ENCODE measurements at regions not wholly inside any gene's neighbourhood (a gene's known extent, or its start where the extent isn't known, plus 50 kb on each side); places are given as distances from the start of the nearest gene placed in this dataset.

DNA sequence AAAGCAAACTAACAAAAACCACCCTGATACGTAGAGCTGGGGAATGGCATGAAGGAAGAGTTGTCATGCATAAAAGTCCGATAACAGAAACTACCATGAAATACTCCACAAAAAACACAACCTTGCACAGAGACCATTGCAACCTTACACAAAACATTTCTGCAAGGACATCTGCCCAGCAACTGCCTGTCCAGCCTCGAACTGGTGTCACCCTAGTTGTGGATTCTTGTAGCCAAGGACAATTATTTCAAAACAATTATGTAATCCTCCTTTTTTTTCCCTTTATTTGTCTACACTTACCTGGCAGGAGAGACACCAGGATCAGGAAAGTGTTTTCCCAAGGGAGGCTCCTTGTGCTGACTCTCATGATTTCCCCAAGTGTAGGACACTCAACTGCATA lies 232.5 kb upstream of the SYNDIG1 start (continued):
- TF ChIP-seq, protein P1, sequence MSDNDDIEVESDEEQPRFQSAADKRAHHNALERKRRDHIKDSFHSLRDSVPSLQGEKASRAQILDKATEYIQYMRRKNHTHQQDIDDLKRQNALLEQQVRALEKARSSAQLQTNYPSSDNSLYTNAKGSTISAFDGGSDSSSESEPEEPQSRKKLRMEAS (IDR thresholded peaks at IDR 0.05), result no peak
- no peak for TF ChIP-seq RAD21 (IDR thresholded peaks at IDR 0.05)

DNA sequence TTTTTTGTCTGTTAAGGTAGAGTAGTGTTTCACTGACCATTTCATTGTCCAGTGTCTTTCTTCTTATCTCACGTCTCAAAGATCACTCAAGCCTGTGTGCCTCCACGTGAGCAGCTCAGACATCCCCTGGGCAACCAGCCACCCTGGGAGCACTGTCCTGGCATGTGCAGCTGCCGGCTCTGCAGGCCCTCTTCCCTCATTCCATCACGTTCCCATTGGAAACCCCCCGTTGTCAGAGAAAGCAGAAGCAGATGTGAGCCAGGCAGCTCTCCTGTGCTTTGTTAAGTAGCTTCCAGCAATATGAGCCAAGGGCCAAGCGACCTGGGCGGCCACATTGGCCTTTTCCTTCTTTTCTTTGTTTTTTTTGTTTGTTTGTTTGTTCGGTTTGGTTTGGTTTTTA lies 233.2 kb upstream of the SYNDIG1 start:
- no peak for TF ChIP-seq TAF1 (conservative IDR thresholded peaks at IDR 0.05)
- no peak for TF ChIP-seq GABPA (IDR thresholded peaks at IDR 0.05 in 1 of 2, conservative IDR thresholded peaks at IDR 0.05 in 1 of 2)
- TF ChIP-seq, protein P2, sequence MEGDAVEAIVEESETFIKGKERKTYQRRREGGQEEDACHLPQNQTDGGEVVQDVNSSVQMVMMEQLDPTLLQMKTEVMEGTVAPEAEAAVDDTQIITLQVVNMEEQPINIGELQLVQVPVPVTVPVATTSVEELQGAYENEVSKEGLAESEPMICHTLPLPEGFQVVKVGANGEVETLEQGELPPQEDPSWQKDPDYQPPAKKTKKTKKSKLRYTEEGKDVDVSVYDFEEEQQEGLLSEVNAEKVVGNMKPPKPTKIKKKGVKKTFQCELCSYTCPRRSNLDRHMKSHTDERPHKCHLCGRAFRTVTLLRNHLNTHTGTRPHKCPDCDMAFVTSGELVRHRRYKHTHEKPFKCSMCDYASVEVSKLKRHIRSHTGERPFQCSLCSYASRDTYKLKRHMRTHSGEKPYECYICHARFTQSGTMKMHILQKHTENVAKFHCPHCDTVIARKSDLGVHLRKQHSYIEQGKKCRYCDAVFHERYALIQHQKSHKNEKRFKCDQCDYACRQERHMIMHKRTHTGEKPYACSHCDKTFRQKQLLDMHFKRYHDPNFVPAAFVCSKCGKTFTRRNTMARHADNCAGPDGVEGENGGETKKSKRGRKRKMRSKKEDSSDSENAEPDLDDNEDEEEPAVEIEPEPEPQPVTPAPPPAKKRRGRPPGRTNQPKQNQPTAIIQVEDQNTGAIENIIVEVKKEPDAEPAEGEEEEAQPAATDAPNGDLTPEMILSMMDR (IDR thresholded peaks at IDR 0.05; ENCODE audit: low read depth, low read length, missing input control), result no peak
- TF ChIP-seq FOXA1 (IDR thresholded peaks at IDR 0.05), result no peak
- TF ChIP-seq HNF4G (IDR thresholded peaks at IDR 0.05), result no peak
- no peak for TF ChIP-seq RXRA (IDR thresholded peaks at IDR 0.05)
- no peak for TF ChIP-seq EGR1 (IDR thresholded peaks at IDR 0.05; ENCODE audit: low read depth in 2 of 2)
- TF ChIP-seq FOXA2 (IDR thresholded peaks at IDR 0.05), result no peak
- no peak for TF ChIP-seq JUND (IDR thresholded peaks at IDR 0.05)
- TF ChIP-seq, protein P3, sequence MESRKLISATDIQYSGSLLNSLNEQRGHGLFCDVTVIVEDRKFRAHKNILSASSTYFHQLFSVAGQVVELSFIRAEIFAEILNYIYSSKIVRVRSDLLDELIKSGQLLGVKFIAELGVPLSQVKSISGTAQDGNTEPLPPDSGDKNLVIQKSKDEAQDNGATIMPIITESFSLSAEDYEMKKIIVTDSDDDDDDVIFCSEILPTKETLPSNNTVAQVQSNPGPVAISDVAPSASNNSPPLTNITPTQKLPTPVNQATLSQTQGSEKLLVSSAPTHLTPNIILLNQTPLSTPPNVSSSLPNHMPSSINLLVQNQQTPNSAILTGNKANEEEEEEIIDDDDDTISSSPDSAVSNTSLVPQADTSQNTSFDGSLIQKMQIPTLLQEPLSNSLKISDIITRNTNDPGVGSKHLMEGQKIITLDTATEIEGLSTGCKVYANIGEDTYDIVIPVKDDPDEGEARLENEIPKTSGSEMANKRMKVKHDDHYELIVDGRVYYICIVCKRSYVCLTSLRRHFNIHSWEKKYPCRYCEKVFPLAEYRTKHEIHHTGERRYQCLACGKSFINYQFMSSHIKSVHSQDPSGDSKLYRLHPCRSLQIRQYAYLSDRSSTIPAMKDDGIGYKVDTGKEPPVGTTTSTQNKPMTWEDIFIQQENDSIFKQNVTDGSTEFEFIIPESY (IDR thresholded peaks at IDR 0.05), result no peak
- WGBS, result 27% methylated on average over 8 of the region's 8 CpGs

DNA sequence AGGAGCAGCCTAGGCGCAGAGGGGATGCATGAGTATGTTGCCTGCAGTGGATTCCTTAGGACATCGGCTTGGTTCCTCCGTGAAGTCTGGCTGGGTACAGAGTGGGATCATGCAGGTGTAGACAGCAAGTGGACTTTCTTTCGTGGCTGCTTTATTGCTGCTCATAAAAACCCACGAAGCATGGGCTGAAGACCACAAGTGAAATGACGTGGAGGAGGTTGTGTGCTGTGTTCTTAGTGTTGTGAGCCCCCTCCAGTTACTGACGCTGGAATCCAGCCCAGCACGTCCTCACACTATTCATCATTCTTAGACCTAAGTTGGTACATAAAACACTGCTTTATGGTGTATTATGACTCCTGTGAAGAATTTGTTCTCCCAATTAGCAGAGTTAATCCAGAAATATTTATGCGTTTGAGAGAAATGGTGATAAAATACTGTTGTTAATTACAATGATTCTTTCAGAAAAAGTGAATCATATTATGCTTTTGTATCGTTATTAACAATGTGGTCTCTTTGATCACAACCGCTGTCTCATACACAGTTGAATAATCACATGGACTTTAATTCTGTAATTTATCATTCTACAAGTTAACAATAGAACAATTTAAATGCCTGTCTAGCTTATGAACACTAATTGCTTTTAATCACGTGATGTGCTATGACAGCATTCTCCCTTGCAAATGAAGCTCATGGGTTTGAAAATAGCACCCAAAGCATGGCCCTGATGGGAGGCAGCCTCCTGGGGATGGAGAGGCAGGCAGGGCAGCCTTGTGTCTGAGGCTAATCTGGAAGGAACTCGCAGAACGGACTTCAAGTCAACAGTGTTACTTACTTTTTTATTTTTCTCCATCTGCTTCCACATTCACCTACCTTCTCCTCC lies 233.9 kb upstream of the SYNDIG1 start:
- no peaks in the 10 kb centered on the region for H3K36me3 ChIP-seq (ENCODE audit: control insufficient read depth in 4 of 4, insufficient read depth in 3 of 4, low read depth in 1 of 4, low read length in 3 of 4)
- H3K27ac ChIP-seq (ENCODE audit: low read depth in 1 of 2, low read length in 2 of 2), result no peak overlapping the region
- H3K27me3 ChIP-seq (ENCODE audit: control insufficient read depth in 4 of 4, insufficient read depth in 4 of 4, low read length in 3 of 4), result no peaks in the 10 kb centered on the region
- H3K9me3 ChIP-seq (ENCODE audit: control insufficient read depth in 4 of 4, low read length in 3 of 4), result no peaks in the 10 kb centered on the region
- no peak overlapping the region for H3K9ac ChIP-seq (ENCODE audit: low read depth in 1 of 2, low read length in 2 of 2)
- no peak overlapping the region for H3K4me3 ChIP-seq (ENCODE audit: low read depth in 1 of 3, low read length in 3 of 3)
- no peak for DNase-seq (ENCODE audit: low spot score)
- WGBS, result 88% methylated on average over 14 of the region's 14 CpGs
- peaks cover 0 to 3% (median 0%) of the 10 kb centered on the region in 4 donors for H3K4me1 ChIP-seq (ENCODE audit: control insufficient read depth in 4 of 4, insufficient read depth in 4 of 4, low read length in 3 of 4)
- no peak for TF ChIP-seq HNF4A (conservative IDR thresholded peaks at IDR 0.05)
- no peak for TF ChIP-seq YY1 (IDR thresholded peaks at IDR 0.05)
- TF ChIP-seq, protein P1 (IDR thresholded peaks at IDR 0.05), result no peak
- no peak for TF ChIP-seq FOXA2 (IDR thresholded peaks at IDR 0.05)
- no peak for TF ChIP-seq EGR1 (IDR thresholded peaks at IDR 0.05; ENCODE audit: low read depth in 2 of 2)
- TF ChIP-seq, protein P3 (IDR thresholded peaks at IDR 0.05), result no peak
- TF ChIP-seq, protein P4, sequence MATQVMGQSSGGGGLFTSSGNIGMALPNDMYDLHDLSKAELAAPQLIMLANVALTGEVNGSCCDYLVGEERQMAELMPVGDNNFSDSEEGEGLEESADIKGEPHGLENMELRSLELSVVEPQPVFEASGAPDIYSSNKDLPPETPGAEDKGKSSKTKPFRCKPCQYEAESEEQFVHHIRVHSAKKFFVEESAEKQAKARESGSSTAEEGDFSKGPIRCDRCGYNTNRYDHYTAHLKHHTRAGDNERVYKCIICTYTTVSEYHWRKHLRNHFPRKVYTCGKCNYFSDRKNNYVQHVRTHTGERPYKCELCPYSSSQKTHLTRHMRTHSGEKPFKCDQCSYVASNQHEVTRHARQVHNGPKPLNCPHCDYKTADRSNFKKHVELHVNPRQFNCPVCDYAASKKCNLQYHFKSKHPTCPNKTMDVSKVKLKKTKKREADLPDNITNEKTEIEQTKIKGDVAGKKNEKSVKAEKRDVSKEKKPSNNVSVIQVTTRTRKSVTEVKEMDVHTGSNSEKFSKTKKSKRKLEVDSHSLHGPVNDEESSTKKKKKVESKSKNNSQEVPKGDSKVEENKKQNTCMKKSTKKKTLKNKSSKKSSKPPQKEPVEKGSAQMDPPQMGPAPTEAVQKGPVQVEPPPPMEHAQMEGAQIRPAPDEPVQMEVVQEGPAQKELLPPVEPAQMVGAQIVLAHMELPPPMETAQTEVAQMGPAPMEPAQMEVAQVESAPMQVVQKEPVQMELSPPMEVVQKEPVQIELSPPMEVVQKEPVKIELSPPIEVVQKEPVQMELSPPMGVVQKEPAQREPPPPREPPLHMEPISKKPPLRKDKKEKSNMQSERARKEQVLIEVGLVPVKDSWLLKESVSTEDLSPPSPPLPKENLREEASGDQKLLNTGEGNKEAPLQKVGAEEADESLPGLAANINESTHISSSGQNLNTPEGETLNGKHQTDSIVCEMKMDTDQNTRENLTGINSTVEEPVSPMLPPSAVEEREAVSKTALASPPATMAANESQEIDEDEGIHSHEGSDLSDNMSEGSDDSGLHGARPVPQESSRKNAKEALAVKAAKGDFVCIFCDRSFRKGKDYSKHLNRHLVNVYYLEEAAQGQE (IDR thresholded peaks at IDR 0.05), result no peak
- no peak for TF ChIP-seq HNF4G (IDR thresholded peaks at IDR 0.05)
- TF ChIP-seq FOXA1 (IDR thresholded peaks at IDR 0.05), result no peak
- TF ChIP-seq SP1 (IDR thresholded peaks at IDR 0.05), result no peak
- no peak for TF ChIP-seq GABPA (IDR thresholded peaks at IDR 0.05 in 1 of 2, conservative IDR thresholded peaks at IDR 0.05 in 1 of 2)
- TF ChIP-seq, protein P5, sequence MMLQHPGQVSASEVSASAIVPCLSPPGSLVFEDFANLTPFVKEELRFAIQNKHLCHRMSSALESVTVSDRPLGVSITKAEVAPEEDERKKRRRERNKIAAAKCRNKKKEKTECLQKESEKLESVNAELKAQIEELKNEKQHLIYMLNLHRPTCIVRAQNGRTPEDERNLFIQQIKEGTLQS (IDR thresholded peaks at IDR 0.05), result no peak

More for the DNA sequence above, 233.2 kb upstream of the SYNDIG1 start:
- Histone ChIP-seq H3K27me3 (ENCODE audit: control insufficient read depth in 4 of 4, insufficient read depth in 4 of 4, low read length in 3 of 4) (no peaks in the 10 kb centered on the region), H3K36me3 (ENCODE audit: control insufficient read depth in 4 of 4, insufficient read depth in 3 of 4, low read depth in 1 of 4, low read length in 3 of 4) (no peaks in the 10 kb centered on the region), H3K9ac (ENCODE audit: low read depth in 1 of 2, low read length in 2 of 2) (no peak overlapping the region), H3K4me3 (ENCODE audit: low read depth in 1 of 3, low read length in 3 of 3) (no peak overlapping the region), H3K4me1 (ENCODE audit: control insufficient read depth in 4 of 4, insufficient read depth in 4 of 4, low read length in 3 of 4) (peaks cover 0 to 3% (median 0%) of the 10 kb centered on the region in 4 donors), H3K27ac (ENCODE audit: low read depth in 1 of 2, low read length in 2 of 2) (no peak overlapping the region), H3K9me3 (ENCODE audit: control insufficient read depth in 4 of 4, low read length in 3 of 4) (no peaks in the 10 kb centered on the region)
- DNase-seq (ENCODE audit: low spot score), result no peak
